WTC11 (cell line): ENCODE measurements at regions not wholly inside any gene's neighbourhood (a gene's known extent, or its start where the extent isn't known, plus 50 kb on each side); places are given as distances from the start of the nearest gene placed in this dataset.

Source experiments
- ATAC-seq: fragments of 200-7000 bp; cut with Tn5 transposase; 2 replicates; pipeline ENCODE4 v1.10.0; 2021; ENCODE audit warnings: mild to moderate bottlenecking, moderate library complexity
- CTCF ChIA-PET: fragments of 300-600 bp; sonication (Branson Sonifier 250); formaldehyde crosslinking; loops from one replicate; lab custom pipeline; 2021; ENCODE audit warnings: antibody characterized with exemption; lab: Charles Lee
- POLR2A ChIA-PET: fragments of 350-600 bp; sonication (Branson Sonifier 250); formaldehyde crosslinking; loops from one replicate; lab custom pipeline; 2021; ENCODE audit warnings: antibody characterized with exemption; lab: Charles Lee
- DNase-seq: peaks from one replicate; pipeline ENCODE4 v3.0.0; 2021; ENCODE audit warnings: low spot score
- H3K27ac Mint-ChIP-seq: 2 replicates; pipeline ENCODE4 v1.8.0; 2021; ENCODE audit warnings: mixed read lengths
- H3K27me3 Mint-ChIP-seq: 2 replicates; pipeline ENCODE4 v1.8.0; 2021; ENCODE audit warnings: low read depth, mild to moderate bottlenecking, moderate library complexity, mixed read lengths
- H3K36me3 Mint-ChIP-seq: 2 replicates; pipeline ENCODE4 v1.8.0; 2021; ENCODE audit warnings: mixed read lengths
- H3K4me1 Mint-ChIP-seq: 2 replicates; pipeline ENCODE4 v1.8.0; 2022; ENCODE audit warnings: mixed read lengths
- H3K4me3 Mint-ChIP-seq: 2 replicates; pipeline ENCODE4 v1.8.0; 2021; ENCODE audit warnings: mild to moderate bottlenecking, moderate library complexity, mixed read lengths
- H3K9me3 Mint-ChIP-seq: 2 replicates; pipeline ENCODE4 v1.8.0; 2021; ENCODE audit warnings: mixed read lengths
- CREB1 ChIP-seq: sonication (generic); formaldehyde crosslinking; IDR thresholded peaks from 2 replicates; pipeline ENCODE4 v1.8.0; 2023; ENCODE audit warnings: mild to moderate bottlenecking, missing genetic modification reagents
- GABPB1 ChIP-seq: sonication (generic); formaldehyde crosslinking; IDR thresholded peaks from 2 replicates; pipeline ENCODE4 v1.8.1; 2023; ENCODE audit warnings: mild to moderate bottlenecking, missing genetic modification reagents
- HMGA2 ChIP-seq: fragments of 250-450 bp; sonication (Bioruptor Pico); IDR thresholded peaks from 2 replicates; pipeline ENCODE4 v1.4.0; 2021; ENCODE audit warnings: mild to moderate bottlenecking, moderate library complexity
- IRF2 ChIP-seq: sonication (generic); formaldehyde crosslinking; IDR thresholded peaks from 2 replicates; pipeline ENCODE4 v1.8.0; 2022; ENCODE audit warnings: low read depth, missing genetic modification reagents, borderline replicate concordance
- JUN ChIP-seq: sonication (generic); formaldehyde crosslinking; IDR thresholded peaks from 2 replicates; pipeline ENCODE4 v1.8.0; 2023; ENCODE audit warnings: mild to moderate bottlenecking, missing genetic modification reagents
- MXD4 ChIP-seq: fragments of 250-450 bp; sonication (Bioruptor Pico); IDR thresholded peaks from 2 replicates; pipeline ENCODE4 v1.8.0; 2021; ENCODE audit warnings: mild to moderate bottlenecking, moderate library complexity, borderline replicate concordance
- PRRX2 ChIP-seq: fragments of 250-450 bp; sonication (Bioruptor Pico); IDR thresholded peaks from 2 replicates; pipeline ENCODE4 v1.8.0; 2021; ENCODE audit warnings: mild to moderate bottlenecking
- SMAD4 ChIP-seq: sonication (generic); formaldehyde crosslinking; IDR thresholded peaks from 2 replicates; pipeline ENCODE4 v1.8.0; 2022; ENCODE audit warnings: mild to moderate bottlenecking, missing genetic modification reagents
- TEAD1 ChIP-seq: sonication (generic); formaldehyde crosslinking; IDR thresholded peaks from 2 replicates; pipeline ENCODE4 v1.8.0; 2022; ENCODE audit warnings: mild to moderate bottlenecking, missing genetic modification reagents
- ZBTB21 ChIP-seq: sonication (generic); formaldehyde crosslinking; IDR thresholded peaks from 2 replicates; pipeline ENCODE4 v1.8.1; 2023; ENCODE audit warnings: mild to moderate bottlenecking, missing genetic modification reagents, borderline replicate concordance
- ZNF263 ChIP-seq: sonication (generic); formaldehyde crosslinking; IDR thresholded peaks from 2 replicates; pipeline ENCODE4 v1.8.1; 2022; ENCODE audit warnings: low read depth, mild to moderate bottlenecking, moderate library complexity, missing genetic modification reagents
- ZNF317 ChIP-seq: sonication (generic); formaldehyde crosslinking; IDR thresholded peaks from 2 replicates; pipeline ENCODE4 v1.8.1; 2023; ENCODE audit warnings: low read depth, mild to moderate bottlenecking, moderate library complexity, missing genetic modification reagents, borderline replicate concordance
- ZNF396 ChIP-seq: fragments of 250-450 bp; sonication (Bioruptor Pico); IDR thresholded peaks from 2 replicates; pipeline ENCODE4 v1.8.0; 2021; ENCODE audit warnings: mild to moderate bottlenecking, moderate library complexity, borderline replicate concordance
- ZNF416 ChIP-seq: fragments of 250-450 bp; sonication (Bioruptor Pico); IDR thresholded peaks from 2 replicates; pipeline ENCODE4 v1.9.0; 2021; ENCODE audit warnings: mild to moderate bottlenecking, inconsistent platforms
- ZNF423 ChIP-seq: fragments of 250-450 bp; sonication (Bioruptor Pico); IDR thresholded peaks from 2 replicates; pipeline ENCODE4 v2.1.2; 2022; ENCODE audit warnings: mild to moderate bottlenecking, moderate library complexity
- TF ChIP-seq, protein P1 (sequence below): sonication (generic); formaldehyde crosslinking; IDR thresholded peaks from 2 replicates; pipeline ENCODE4 v1.8.1; 2023; ENCODE audit warnings: mild to moderate bottlenecking, missing genetic modification reagents
- TF ChIP-seq, protein P2 (sequence below): sonication (generic); formaldehyde crosslinking; IDR thresholded peaks from 2 replicates; pipeline ENCODE4 v1.8.1; 2023; ENCODE audit warnings: mild to moderate bottlenecking, missing genetic modification reagents, moderate library complexity
- TF ChIP-seq, protein P3 (sequence below): fragments of 250-450 bp; sonication (Bioruptor Pico); IDR thresholded peaks from 2 replicates; pipeline ENCODE4 v1.8.0; 2021; ENCODE audit warnings: mild to moderate bottlenecking
- TF ChIP-seq, protein P4 (sequence below): sonication (generic); formaldehyde crosslinking; IDR thresholded peaks from 2 replicates; pipeline ENCODE4 v1.8.0; 2022; ENCODE audit warnings: mild to moderate bottlenecking, missing genetic modification reagents
- TF ChIP-seq, protein P5 (sequence below): sonication (generic); formaldehyde crosslinking; IDR thresholded peaks from 2 replicates; pipeline ENCODE4 v1.8.1; 2023; ENCODE audit warnings: mild to moderate bottlenecking, moderate library complexity, missing genetic modification reagents
- TF ChIP-seq, protein P6 (sequence below): fragments of 250-450 bp; sonication (Bioruptor Pico); IDR thresholded peaks from 2 replicates; pipeline ENCODE4 v2.1.2; 2022; ENCODE audit warnings: mild to moderate bottlenecking, moderate library complexity

DNA sequence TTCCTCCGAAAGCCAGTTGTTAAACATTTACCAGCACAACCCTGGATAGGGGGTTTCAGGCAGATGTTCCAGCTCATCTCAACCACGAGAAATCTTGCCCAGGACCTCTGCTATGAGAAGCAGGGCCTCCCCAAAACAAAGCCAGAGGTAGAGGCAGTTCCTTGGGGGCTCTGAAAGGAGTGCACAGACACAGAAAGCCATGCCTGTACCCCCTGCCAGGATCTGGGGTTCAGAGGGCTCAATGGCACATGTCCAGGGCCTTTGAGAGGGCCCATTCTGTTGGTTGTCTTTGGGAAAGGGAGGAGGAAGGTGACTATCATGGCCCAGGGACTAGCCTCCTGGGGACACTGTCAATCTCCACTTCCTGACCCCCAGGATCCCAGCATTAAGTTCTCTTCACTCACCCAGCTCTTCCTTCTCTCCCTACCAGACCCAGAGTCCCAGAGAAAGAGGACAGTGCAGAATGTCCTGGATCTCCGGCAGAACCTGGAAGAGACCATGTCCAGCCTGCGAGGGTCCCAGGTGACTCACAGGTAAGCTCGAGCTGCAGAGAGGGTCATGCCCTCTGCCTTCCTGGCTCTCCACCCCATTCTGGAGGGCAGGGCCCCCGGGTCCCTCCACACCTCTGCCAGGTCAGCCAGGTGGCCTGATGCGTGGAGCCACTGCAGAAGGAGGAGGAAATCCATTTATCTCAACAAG lies 116.4 kb upstream of the IPO9 start:
- Mint-ChIP-seq H3K4me1 (peaks cover 4% of the 10 kb centered on the region), H3K27ac (no peak overlapping the region), H3K4me3 (no peak overlapping the region)

DNA sequence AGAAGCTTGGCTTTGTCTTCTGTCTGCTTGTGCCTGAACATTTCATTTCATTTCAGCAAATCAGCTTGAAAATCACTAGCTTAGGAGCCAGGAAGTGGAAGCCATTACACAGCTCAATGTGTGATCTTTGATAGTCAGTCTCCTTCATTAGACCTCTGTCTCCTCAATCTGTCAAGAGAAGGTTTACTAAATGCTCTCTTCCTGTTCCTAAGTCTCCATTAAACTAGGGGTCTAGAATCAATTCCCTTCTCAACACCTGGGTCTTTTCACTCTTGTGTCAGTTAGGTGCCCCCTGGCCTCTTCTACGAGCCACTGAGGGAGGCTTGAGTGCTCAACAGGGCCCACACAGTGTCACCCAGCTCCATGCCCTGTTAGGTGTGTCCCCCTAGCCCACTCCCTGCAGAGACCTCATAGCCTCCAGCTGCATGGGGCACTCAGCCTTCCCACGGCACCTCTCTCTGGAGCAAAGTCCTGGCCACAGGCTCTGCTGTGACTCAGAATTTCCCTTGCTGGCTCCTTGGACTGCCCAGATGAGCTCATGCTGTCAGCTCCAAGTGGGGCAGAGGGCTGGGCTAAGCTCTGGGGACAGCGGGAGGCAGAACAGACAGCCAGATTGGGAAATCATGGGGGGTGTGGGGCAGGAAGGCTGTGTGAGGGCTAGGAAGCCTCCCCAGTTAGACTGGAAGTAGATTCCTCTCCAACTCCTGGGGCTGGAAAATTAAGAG lies 115.7 kb upstream of the IPO9 start:
- POLR2A ChIA-PET, result no interaction called here

More for the DNA sequence above, 116.4 kb upstream of the IPO9 start:
- DNase-seq (no peak), ATAC-seq (no peak)
- POLR2A ChIA-PET, result no interaction called here
- Mint-ChIP-seq H3K9me3 (no peaks in the 10 kb centered on the region), H3K27me3 (no peaks in the 10 kb centered on the region), H3K36me3 (no peaks in the 10 kb centered on the region)
- TF ChIP-seq, protein P1, sequence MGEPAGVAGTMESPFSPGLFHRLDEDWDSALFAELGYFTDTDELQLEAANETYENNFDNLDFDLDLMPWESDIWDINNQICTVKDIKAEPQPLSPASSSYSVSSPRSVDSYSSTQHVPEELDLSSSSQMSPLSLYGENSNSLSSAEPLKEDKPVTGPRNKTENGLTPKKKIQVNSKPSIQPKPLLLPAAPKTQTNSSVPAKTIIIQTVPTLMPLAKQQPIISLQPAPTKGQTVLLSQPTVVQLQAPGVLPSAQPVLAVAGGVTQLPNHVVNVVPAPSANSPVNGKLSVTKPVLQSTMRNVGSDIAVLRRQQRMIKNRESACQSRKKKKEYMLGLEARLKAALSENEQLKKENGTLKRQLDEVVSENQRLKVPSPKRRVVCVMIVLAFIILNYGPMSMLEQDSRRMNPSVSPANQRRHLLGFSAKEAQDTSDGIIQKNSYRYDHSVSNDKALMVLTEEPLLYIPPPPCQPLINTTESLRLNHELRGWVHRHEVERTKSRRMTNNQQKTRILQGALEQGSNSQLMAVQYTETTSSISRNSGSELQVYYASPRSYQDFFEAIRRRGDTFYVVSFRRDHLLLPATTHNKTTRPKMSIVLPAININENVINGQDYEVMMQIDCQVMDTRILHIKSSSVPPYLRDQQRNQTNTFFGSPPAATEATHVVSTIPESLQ (CRISPR knock-in tag), result no peak
- TF ChIP-seq HMGA2 (CRISPR knock-in tag), result no peak
- no peak for TF ChIP-seq TEAD1
- no peak for TF ChIP-seq JUN (CRISPR knock-in tag)
- TF ChIP-seq, protein P2, sequence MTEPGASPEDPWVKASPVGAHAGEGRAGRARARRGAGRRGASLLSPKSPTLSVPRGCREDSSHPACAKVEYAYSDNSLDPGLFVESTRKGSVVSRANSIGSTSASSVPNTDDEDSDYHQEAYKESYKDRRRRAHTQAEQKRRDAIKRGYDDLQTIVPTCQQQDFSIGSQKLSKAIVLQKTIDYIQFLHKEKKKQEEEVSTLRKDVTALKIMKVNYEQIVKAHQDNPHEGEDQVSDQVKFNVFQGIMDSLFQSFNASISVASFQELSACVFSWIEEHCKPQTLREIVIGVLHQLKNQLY (CRISPR knock-in tag), result no peak
- CTCF ChIA-PET, result interaction anchor here (0.6 to 15.4 kb wide), 3 partner anchors 80 to 117 kb away, joined by 3 to 378 read pairs (median 3); partner anchors contain the start of gene IPO9

DNA sequence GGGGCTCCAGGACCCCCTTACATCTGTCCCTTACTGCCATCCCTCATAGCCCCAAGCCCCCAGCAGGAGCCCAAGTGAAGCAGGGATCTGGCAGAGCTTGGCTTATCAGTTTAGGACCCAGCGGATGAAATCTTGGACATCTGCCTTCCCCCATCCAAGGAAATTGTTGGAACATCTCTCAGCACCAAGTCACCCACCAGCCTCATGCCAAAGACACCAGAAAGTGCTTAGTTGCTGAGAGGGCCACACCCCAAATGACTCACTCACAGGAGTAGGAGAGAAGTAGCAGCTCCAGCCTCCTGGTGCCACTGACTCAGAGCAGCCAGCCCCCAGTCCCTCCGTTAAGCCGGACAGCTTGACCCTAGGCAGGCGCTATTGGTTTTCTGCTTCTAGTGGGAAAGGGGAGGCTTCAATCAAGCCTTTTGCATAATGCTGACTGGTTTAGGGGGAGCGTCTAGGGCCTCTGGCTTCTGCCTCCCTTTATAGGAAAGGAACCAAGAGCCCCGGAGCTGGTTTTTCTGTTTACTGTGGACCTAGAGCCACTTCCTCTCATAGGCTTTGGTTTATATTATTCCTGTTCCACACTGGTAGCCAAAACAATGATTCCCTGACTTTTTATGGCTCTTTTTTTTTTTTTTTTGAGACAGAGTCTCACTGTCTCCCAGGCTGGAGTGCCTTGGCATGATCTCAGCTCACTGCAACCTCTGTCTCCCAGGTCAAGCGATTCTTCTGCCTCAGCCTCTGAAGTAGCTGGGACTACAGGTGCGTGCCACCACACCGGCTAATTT lies 114.2 kb upstream of the IPO9 start:
- H3K27me3 Mint-ChIP-seq, result no peaks in the 10 kb centered on the region
- H3K4me1 Mint-ChIP-seq, result peaks cover 12% of the 10 kb centered on the region
- no peak for DNase-seq
- no peak overlapping the region for H3K4me3 Mint-ChIP-seq
- ChIA-PET CTCF (interaction anchor here (0.7 to 15.4 kb wide), 3 partner anchors 77 to 278 kb away, joined by 3 to 378 read pairs (median 4); no protein-coding TSS in a partner anchor), POLR2A (no interaction called here)
- no peaks in the 10 kb centered on the region for H3K9me3 Mint-ChIP-seq
- no peak overlapping the region for H3K27ac Mint-ChIP-seq
- ATAC-seq, result no peak
- H3K36me3 Mint-ChIP-seq, result peaks cover 8% of the 10 kb centered on the region
- TF ChIP-seq, protein P3, sequence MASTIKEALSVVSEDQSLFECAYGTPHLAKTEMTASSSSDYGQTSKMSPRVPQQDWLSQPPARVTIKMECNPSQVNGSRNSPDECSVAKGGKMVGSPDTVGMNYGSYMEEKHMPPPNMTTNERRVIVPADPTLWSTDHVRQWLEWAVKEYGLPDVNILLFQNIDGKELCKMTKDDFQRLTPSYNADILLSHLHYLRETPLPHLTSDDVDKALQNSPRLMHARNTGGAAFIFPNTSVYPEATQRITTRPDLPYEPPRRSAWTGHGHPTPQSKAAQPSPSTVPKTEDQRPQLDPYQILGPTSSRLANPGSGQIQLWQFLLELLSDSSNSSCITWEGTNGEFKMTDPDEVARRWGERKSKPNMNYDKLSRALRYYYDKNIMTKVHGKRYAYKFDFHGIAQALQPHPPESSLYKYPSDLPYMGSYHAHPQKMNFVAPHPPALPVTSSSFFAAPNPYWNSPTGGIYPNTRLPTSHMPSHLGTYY, result no peak
- TF ChIP-seq SMAD4 (CRISPR knock-in tag) (no peak), ZNF423 (CRISPR knock-in tag) (no peak), ZNF416 (CRISPR knock-in tag) (no peak), ZNF317 (CRISPR knock-in tag) (no peak), CREB1 (CRISPR knock-in tag) (no peak), IRF2 (no peak), PRRX2 (CRISPR knock-in tag) (no peak), MXD4 (CRISPR knock-in tag) (no peak)
- TF ChIP-seq, protein P4, sequence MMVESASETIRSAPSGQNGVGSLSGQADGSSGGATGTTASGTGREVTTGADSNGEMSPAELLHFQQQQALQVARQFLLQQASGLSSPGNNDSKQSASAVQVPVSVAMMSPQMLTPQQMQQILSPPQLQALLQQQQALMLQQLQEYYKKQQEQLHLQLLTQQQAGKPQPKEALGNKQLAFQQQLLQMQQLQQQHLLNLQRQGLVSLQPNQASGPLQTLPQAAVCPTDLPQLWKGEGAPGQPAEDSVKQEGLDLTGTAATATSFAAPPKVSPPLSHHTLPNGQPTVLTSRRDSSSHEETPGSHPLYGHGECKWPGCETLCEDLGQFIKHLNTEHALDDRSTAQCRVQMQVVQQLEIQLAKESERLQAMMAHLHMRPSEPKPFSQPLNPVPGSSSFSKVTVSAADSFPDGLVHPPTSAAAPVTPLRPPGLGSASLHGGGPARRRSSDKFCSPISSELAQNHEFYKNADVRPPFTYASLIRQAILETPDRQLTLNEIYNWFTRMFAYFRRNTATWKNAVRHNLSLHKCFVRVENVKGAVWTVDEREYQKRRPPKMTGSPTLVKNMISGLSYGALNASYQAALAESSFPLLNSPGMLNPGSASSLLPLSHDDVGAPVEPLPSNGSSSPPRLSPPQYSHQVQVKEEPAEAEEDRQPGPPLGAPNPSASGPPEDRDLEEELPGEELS (CRISPR knock-in tag), result no peak

More for the DNA sequence above, 115.7 kb upstream of the IPO9 start:
- DNase-seq (no peak), ATAC-seq (no peak)
- peak overlapping the region; percentile 14; the same call in 1 of the 2 replicates for H3K27ac Mint-ChIP-seq
- no peak overlapping the region for H3K4me3 Mint-ChIP-seq
- peaks cover 4% of the 10 kb centered on the region for H3K4me1 Mint-ChIP-seq
- TF ChIP-seq, protein P5, sequence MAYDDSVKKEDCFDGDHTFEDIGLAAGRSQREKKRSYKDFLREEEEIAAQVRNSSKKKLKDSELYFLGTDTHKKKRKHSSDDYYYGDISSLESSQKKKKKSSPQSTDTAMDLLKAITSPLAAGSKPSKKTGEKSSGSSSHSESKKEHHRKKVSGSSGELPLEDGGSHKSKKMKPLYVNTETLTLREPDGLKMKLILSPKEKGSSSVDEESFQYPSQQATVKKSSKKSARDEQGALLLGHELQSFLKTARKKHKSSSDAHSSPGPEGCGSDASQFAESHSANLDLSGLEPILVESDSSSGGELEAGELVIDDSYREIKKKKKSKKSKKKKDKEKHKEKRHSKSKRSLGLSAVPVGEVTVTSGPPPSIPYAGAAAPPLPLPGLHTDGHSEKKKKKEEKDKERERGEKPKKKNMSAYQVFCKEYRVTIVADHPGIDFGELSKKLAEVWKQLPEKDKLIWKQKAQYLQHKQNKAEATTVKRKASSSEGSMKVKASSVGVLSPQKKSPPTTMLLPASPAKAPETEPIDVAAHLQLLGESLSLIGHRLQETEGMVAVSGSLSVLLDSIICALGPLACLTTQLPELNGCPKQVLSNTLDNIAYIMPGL, result no peak
- TF ChIP-seq, protein P6, sequence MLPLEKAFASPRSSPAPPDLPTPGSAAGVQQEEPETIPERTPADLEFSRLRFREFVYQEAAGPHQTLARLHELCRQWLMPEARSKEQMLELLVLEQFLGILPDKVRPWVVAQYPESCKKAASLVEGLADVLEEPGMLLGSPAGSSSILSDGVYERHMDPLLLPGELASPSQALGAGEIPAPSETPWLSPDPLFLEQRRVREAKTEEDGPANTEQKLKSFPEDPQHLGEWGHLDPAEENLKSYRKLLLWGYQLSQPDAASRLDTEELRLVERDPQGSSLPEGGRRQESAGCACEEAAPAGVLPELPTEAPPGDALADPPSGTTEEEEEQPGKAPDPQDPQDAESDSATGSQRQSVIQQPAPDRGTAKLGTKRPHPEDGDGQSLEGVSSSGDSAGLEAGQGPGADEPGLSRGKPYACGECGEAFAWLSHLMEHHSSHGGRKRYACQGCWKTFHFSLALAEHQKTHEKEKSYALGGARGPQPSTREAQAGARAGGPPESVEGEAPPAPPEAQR (CRISPR knock-in tag), result no peak
- no peak for TF ChIP-seq ZNF396 (CRISPR knock-in tag)
- no peak for TF ChIP-seq MXD4 (CRISPR knock-in tag)
- TF ChIP-seq GABPB1 (CRISPR knock-in tag), result no peak
- TF ChIP-seq ZNF416 (CRISPR knock-in tag), result no peak
- TF ChIP-seq ZNF263 (CRISPR knock-in tag), result no peak
- no peak for TF ChIP-seq ZBTB21 (CRISPR knock-in tag)
- no peaks in the 10 kb centered on the region for H3K27me3 Mint-ChIP-seq
- no peaks in the 10 kb centered on the region; the same call in 1 of the 2 replicates for H3K36me3 Mint-ChIP-seq
- CTCF ChIA-PET, result interaction anchor here (0.6 to 15.4 kb wide), 4 partner anchors 79 to 183 kb away, joined by 3 to 378 read pairs (median 3); partner anchors contain the start of gene IPO9
- no peaks in the 10 kb centered on the region for H3K9me3 Mint-ChIP-seq
